Sciatic nerve (tissue), 2 donors: ENCODE measurements at regions not wholly inside any gene's neighbourhood (a gene's known extent, or its start where the extent isn't known, plus 50 kb on each side); places are given as distances from the start of the nearest gene placed in this dataset.
A peak's percentile ranks its signal among the peaks of the same experiment; 100 is the strongest.

ENCODE experiments used
- ATAC-seq: fragments of 200-7000 bp; cut with Tn5 transposase; one replicate; pipeline ENCODE4 v1.9.1; 2020; ENCODE audit warnings: mild to moderate bottlenecking, moderate library complexity
- DNase-seq: peaks from one replicate; pipeline ENCODE4 v3.0.0-alpha.2; 2020; ENCODE audit warnings: low spot score
- intact Hi-C: fragments of 100-400 bp; cut with DNase I; formaldehyde crosslinking; loops from one replicate; pipeline ENCODE4 v1.14.2; 2022
- donor health status: DM: no; HTN: no; CAD: no.
- donor health status: DM: no; HTN: no; CAD: no.

DNA sequence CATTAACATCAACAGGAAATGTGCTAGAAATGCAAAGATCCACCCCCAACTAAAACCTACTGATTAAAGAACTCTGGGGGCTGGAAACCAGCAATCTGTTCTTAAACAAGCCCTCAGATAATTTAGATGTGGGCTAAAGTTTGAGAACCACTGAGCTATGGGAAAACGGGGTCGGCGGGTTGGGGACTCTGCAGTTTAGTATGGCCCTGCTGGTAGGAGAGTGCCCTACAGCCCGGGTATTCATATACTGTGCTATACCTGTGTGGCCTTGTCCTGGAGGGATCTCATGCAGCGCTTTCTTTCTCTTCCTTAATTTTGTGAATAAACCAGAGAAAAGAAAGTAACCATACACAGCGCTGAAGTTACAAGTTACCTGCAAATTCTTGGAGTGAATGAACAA lies 189.7 kb upstream of the GBE1 start:
- no peak for DNase-seq
- ATAC-seq = no peak
- intact Hi-C loops = no loop called here

GRCh38 chr3:81947359-81947758 lies 185.9 kb upstream of the GBE1 start:
- DNase-seq (no peak), ATAC-seq (no peak)
- intact Hi-C loops = no loop called here

- intact Hi-C loops = no loop called here
- DNase-seq (no peak), ATAC-seq (no peak)
Observed at GRCh38 chr3:81938681-81939080, 177.2 kb upstream of the GBE1 start.

GRCh38 chr3:81936817-81937216 lies 175.4 kb upstream of the GBE1 start:
- ATAC-seq (peak; percentile 73), DNase-seq (no peak)
- intact Hi-C loops = no loop called here

GRCh38 chr3:81932681-81933080 lies 171.2 kb upstream of the GBE1 start:
- no peak for DNase-seq
- no peak for ATAC-seq
- intact Hi-C loops = no loop called here

DNA sequence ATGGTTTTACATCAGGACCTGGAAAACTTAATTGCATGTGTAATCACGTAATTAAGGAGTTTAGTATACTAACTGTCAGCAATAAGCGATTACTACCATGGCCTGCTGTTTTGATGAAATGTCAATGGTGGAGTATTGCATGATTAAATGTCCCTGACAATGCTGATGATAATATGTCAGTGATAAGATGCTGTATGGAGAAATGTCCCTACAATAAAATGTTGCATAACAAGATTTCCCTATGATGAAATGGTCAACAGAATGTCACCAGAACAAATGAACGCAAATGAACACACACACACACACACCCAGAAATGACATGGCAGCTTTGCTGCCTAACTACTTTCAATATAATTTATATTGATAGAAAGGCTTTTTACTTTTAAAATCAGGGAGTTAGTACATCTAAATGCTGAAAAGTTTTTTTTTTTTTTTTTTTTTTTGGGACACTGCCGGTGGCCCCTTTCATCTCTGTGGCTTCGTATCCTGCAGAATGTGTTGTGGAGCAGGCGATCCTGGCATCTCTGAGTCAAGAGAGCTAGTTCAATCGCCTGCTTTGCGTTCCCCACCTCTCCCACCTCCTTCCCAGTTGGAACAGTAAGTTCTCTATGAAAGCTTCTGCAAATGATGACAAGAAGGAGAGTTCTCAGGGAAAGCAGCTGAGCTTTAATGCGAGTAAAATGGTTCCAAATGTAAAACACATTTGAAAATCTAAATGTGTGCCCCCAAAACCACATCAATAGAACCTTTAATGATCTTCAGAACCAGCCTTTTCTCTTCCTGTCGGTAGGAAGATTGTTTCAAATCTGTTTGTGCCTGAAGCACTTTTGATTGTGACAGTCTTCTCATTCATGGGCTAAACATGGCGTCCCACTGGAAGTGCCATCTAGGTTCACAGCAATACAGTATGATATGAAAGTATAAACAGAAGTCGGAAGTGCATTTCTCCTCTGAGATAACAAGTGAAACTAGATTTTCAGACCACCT lies 170.1 kb upstream of the GBE1 start:
- no peak for DNase-seq
- ATAC-seq = no peak
- intact Hi-C loops = no loop called here

- no peak for DNase-seq
- intact Hi-C loops = no loop called here
- ATAC-seq = no peak
Observed at GRCh38 chr3:81929697-81930096, 168.3 kb upstream of the GBE1 start.

GRCh38 chr3:81927811-81928210 lies 166.4 kb upstream of the GBE1 start:
- no peak for DNase-seq
- no peak for ATAC-seq
- intact Hi-C loops = no loop called here

- intact Hi-C loops = no loop called here
- ATAC-seq (no peak), DNase-seq (no peak)
Observed at GRCh38 chr3:81925385-81925784, 163.9 kb upstream of the GBE1 start.

DNA sequence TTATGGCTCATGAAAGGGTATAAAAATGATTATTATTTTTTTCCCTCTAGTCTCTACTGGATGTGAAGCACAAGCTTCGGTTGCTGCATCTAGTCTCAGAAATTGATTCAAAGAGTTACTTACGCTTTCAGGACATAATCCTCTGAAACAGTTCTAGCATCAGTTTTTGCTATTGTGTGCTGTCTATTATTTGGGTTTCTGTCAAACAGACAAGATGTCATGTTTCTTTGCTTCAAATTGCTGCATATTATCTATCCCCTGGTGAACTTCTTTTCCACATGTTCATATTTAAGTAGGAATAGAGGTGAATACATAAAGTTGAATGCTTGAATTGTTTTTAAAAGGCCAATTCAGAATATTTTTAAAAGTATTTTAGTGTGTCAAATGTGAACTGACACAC lies 161.6 kb upstream of the GBE1 start:
- DNase-seq = no peak
- ATAC-seq = no peak
- intact Hi-C loops = no loop called here

GRCh38 chr3:81922404-81922803 lies 161.0 kb upstream of the GBE1 start:
- no peak for ATAC-seq
- intact Hi-C loops = no loop called here
- no peak for DNase-seq

DNA sequence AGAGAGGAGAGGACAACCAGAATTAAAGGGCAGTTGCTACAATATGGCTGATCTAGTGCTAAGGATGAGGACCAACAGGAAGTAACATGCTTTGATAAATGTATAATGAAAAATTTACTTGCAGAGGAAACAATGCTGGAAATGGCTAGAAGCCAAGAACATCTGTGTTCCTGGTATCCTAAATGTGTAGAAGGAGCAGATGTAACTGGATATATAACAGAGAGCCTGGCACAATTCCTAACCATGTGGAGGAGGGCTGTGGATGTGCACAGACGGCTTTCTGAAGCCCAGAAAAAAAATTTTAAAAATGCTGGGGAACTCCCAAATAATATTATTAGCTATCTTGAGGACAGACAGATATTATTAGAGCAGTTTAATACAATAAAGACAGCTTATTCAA lies 159.4 kb upstream of the GBE1 start:
- ATAC-seq (no peak), DNase-seq (no peak)
- intact Hi-C loops = no loop called here

DNA sequence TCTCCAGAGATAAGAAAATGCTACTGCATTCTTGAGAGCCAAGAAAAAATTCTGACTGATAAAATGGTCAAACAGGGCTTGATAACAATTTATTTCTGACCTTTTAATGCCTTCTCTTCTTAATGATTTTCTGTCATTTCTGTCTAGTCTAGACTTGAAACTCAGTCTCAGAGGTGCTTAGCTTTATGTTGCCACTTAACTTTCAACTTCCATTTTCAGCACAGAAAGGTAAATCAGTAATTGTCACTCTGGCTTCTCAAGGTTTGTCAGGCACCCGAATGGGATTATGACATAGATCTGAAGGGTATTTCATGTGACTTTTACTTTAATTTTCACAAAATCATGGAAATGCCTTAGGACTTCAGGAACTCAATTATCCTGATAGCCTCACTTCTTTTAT lies 155.4 kb upstream of the GBE1 start:
- ATAC-seq = no peak
- intact Hi-C loops = no loop called here
- no peak for DNase-seq

DNA sequence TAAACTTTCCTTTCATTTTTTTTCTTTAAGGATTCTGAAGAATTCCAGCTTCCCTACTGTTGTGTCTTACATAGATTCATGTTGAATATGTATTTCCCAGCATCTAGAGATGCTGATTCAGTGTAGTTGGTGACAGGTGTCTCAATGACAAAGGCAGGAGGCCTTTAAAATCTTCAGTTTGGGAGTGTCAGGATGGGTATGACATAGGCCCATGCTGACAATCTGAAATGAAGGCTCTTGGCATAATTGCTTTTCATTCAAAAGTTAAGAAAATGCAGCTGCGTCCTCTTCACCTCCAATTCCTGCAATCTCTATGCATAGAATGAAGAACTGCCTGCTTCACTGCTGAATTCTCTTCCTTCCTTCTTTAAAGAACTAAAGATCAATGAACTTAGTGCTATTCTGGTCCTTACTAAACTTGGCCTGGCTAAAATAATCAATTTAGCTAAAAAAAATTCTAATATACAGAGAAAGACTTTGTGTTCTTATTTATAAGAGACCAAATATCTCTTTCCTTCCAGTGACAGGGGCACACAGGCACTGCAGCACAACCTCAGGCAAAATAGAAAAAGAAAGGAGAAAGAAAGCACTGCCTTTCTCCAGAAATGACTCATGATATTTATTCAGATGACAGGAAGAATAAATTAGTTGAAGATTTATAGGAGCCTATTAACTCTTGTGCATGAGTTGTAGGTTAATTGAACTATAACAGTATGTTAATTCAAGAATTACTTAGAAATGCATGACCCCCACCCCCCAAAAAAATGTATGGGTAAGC lies 152.6 kb upstream of the GBE1 start:
- DNase-seq = no peak
- intact Hi-C loops = no loop called here
- ATAC-seq = no peak

- DNase-seq = no peak
- intact Hi-C loops = no loop called here
- no peak for ATAC-seq
Observed at GRCh38 chr3:81911221-81911620, 149.8 kb upstream of the GBE1 start.

GRCh38 chr3:81910244-81910852 lies 148.9 kb upstream of the GBE1 start:
- ATAC-seq = no peak
- DNase-seq = no peak
- intact Hi-C loops = no loop called here

GRCh38 chr3:81909796-81910195 lies 148.4 kb upstream of the GBE1 start:
- DNase-seq (no peak), ATAC-seq (no peak)
- intact Hi-C loops = no loop called here

- DNase-seq (no peak), ATAC-seq (no peak)
- intact Hi-C loops = no loop called here
Observed at GRCh38 chr3:81908561-81908960, 147.1 kb upstream of the GBE1 start.

DNA sequence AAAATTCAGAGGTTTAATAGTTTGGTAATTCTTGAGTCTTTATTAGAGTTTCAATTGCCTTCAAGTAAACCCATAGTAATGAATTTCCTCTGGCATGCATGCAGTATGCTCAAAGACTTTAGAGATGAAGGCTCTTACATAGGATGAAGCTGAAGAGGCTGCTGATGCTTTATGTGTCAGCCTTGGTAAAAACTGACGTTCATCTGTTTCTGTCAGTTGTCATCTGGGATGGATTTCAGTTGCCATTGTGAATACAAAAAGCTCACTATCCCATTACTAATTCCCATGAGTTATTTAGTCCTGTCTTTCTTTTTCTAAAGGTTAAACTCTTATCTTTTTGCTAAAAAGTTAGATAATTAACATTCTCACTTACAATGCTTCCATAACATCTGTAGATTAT lies 136.9 kb upstream of the GBE1 start:
- ATAC-seq (no peak), DNase-seq (no peak)
- intact Hi-C loops = no loop called here

- ATAC-seq = no peak
- intact Hi-C loops = no loop called here
- no peak for DNase-seq
Observed at GRCh38 chr3:81894598-81894997, 133.2 kb upstream of the GBE1 start.
